ENCODE measurements at regions not wholly inside any gene's neighbourhood (a gene's known extent, or its start where the extent isn't known, plus 50 kb on each side); places are given as distances from the start of the nearest gene placed in this dataset.

DNA sequence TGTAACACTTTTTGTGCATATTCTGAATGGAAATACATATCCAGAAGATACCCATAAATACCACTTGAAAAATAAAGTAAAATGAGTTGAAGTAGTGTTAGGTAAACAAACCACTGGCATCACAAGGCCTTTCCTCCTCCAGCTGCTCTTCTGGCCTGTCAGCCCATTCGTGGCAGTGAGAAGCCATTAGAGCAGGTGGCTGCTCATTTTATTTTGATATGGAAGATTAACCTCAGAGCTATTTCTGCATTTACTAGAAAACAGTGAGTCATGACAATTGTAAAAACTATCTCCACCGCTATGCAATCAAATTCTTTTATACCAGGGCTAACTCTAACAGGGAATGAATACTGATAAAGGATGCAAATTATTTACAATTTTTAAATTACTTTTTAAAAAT lies 2898.1 kb downstream of the PCDH9 start:
- DNase-seq: no peak

DNA sequence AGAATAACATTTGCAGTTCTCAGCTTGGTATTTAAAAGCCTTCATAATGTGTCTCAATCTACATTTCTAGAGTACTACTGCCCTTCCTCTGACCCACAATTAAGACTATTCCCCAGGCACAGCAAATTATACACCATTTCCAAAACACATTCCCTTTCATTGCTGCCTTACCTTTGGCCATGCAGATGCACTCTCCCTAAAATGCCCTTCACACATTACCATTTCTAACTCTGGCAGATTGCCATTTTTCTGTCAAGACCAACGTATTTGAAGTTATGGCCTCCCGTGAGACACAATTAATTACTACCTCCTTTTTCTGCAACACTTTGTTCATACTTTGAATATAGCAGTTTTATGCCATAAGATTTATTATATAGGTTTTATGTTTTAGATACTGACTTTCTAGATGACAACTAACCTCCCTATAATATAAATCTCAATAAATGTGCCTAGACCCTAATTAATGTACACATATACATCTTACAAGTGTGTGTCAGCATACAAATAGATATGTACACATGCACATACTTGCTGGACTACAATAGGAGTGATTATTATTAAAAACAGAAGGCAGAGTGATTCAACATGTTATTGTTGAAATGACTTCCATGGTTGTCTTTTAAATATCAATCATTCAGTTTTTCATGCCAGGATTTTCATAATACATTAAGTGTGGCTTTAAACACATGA lies 2902.5 kb downstream of the PCDH9 start:
- no peak for DNase-seq

DNA sequence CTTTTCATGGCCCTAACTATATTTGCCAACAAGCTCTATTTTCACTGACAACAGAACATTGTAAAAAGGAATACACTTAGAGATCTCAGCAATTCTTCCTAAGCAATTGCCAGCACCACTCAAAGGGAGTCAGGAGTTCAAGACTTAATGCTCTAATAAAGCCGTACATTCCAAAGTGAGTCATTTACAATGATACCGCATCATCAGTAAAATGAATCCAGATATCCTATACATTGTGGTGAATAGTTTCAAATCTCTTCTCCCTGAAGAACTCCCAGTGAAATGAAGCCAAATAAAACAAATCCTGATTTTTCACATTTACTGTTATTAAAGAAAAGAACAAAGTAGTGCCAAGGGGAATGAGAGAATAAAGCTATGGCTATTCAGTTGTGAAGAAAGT lies 2898.7 kb upstream of the PCDH20 start:
- DNase-seq: no peak

DNA sequence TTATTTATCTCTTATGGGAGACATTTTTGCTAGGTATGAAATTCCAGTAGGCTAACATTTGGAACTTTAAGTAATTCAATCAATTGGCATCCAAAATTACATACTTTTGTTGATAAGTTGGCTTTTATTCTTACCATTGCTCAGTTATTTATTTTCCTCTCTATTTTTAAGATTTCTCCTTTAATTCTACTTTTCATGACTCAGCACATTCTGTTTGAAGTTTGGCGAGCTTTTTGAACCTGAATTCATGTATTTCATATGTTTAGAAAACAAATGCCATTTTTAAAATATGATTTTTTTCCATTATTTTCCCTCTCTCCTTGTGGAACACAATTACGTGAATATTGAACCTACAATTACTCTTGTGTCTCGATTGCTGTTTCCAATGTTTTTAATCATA lies 2896.3 kb upstream of the PCDH20 start:
- no peak for DNase-seq

DNA sequence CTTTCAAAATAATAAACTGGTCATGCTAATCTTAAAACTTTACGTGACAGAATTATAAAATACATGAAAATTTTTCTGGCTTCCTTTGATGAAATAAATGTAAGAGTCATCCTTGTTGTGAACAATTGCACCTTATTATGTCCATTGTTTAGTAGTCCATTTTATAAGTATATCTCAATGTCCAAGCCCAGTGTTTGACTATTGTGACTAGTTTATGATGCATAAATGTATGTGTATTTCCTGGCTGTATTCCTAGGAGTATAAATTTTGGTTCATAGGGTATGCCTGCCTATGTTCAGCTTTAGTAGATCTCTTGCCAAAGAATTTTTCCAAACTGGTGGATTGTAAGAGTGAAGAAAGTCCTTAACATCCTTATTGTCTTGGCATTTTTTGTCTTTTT lies 2895.5 kb upstream of the PCDH20 start:
- no peak for DNase-seq

DNA sequence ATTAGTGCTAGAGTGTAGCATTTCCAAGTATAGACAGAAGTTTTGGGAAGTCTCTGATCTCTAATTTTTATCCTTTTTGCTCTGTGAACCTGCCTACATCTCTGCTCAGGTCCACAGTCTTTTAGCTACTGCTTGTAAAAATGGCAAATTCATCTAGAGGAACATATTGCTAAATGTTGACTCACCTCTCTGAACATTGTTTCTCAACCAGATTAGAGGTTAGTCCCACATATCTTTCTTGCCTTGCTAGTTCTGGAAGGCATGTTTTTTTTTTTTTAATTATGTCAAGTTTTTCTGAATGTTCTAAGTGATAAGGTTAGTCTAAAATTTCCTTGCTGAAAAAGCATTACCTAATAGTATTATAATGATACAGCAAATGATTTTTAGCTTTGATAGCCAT lies 2889.6 kb upstream of the PCDH20 start:
- no peak for DNase-seq

DNA sequence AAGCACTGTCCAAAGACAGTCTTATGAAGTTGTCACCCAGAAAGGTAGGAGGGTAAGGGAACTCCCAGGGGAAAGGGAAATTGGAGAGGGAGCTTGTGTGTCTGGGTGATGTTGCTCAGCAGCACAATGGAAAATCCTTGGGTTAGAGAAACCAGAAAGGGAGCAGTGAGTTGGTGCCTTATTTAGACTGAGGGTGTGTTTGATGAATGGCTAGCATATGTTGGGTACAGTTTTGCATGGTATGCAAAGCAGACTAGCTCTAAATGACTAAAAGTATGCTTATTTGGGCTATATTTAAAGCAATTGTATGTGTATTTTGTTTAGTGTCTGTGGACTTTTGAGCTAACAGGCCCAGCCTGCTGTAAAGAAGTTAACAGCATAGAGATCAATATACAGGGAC lies 2884.6 kb upstream of the PCDH20 start:
- no peak for DNase-seq

DNA sequence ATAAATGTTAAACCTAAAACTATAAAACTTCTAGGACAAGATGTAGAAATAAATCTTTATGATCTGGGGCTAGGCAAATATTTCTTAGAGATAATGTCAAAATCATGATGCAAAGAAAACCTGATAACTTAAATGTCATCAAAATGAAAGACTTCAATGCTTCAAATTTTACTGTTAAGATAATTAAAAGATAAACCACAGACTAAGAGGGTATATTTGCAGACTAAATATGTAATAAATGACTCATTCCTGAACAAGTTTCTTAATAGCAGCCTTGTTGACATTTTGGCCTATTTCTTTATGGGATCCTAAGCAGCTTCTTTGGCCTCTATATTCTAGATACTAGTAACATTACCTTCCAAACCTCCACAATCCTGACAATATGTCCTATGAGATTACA lies 2878.3 kb upstream of the PCDH20 start:
- no peak for DNase-seq

DNA sequence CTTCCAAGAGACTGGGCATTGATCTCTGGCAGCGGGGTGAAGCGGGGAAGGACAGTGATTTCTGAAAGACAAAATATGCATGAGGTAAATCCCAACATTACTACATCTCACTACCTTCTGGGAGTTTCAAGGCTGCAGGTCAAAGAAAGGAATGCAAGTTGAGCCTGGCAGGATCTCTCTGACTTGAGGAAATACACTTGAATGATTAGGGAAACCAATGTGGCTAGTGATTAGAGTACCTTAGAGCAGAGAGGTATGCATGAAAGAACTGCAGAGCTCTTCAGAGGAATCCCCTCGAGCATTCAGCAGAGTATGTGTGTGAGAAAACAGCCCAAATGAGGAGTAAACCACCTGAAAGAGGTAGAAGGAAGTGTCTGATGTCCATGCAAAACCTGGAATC lies 2874.1 kb upstream of the PCDH20 start:
- DNase-seq: no peak

DNA sequence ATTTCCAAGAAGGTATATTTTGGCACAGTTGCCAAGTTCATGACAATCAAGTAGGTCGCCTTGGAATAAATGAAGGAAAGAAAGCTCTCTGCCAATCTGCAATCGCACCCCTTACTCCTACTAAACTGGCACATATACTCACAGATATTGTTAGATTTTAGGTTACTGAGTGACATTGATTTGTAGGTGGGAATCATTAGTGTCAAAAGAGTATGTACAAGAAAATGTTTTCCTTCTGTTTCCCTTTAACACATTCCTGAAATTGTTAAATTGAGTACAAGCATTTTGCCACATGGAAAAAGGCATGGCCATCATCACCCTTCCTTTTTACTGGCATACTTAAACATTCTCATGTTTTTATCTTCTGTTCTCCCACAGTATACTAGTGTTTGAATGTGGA lies 2868.3 kb upstream of the PCDH20 start:
- no peak for DNase-seq

DNA sequence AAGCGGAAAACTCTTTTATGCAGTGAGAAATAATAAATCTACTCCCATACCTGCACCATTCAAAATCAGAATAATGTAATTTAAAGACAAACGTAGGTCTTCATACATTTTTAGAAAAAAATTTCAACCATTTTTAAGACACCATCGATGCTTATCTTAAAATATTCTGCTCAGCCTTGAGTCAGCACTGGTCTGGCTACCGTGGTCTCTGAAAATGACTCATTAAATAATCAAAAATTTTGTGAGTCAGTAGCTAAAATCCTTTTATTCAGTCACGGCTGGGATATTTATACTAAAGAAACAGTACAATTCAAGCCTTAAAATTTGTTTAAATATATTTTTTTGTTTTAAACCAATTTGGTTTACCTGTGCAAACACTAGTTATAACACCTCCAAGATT lies 2862.8 kb upstream of the PCDH20 start:
- DNase-seq: no peak

DNA sequence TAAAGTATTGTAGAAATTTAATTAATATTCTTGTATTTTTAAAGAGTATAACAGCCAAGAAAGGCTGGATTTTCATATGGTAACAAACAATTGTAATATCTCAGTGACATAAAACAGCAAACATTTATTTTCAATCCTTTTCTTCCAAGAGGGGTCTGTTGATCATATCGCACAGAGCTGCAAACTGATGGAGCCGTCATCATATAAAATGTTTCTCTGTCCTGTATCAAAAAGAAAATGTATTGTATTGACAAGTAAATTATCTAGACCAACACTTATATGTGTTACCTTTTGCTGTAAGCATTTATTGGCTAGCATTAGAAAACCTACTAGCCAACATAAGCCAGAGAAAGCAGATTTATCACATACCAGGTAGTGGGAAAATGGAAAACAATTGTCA lies 2861.4 kb upstream of the PCDH20 start:
- no peak for DNase-seq

DNA sequence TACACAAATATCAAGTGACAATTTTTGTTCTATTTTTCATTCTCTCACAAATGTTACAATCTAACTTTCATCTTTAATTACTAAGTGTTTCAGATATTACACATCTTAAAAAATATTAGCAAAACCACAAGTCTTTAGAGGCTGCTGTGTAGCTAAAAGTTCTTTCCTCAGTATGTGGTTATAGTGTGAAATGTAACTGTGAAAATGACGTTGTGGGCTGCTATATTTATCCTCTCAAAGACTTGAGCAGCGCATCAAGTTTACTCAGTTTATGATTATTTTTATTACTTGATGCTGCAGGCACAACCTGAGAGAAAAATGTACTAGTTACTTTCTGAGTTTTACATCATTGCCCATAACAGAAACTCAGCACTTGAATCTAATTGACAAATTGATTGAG lies 2860.6 kb upstream of the PCDH20 start:
- DNase-seq: no peak

DNA sequence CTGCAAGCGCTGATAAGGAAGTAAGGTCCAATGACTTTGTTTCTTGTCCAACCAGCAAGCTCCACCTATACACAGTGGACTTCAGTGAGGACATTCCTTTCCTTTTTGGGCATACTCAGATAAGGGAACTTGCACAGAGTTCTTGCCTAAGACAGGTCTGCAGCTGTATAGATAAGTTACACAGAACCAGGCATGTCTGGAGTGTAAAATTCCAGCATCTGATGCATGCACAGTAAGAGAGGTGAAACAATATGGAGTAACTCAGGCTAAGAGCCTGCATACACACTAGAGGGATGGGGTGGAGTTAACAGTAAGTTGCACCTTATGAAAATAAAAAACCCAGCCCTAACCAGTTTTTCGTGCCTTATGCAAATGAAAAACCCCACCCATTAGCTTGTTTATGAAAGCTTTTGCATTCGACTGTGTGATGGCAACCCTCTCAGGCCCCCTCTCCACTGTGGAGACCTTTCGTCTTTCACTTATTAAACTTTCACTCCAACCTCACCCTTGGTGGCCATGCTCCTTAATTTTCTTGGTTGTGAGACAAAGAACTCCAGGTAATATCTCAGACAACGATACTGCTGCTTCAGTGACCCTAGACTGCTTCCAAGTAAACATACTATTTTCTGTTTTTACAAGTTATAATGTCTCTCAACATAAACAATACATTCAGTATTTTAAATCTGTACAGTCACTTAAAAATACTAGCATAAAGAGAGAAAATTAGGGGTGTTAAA lies 2859.0 kb upstream of the PCDH20 start:
- peak; percentile 94 for DNase-seq

DNA sequence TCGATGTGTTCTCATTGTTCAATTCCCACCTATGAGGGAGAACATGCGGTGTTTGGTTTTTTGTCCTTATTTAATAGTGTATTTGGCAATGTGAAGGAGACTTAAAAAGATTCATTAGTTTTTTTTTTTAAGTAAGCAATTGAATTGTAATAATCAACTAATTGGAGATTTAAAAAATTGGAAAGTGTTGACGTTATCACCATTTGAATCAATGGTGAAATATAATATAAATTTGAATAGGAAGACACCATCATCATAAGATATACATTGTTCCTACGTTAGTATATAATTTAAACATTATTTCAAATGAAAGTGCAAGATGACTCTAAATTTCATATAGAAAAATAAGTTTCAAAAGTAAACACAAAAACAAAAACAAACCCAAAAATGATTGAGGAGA lies 2858.1 kb upstream of the PCDH20 start:
- DNase-seq: no peak

DNA sequence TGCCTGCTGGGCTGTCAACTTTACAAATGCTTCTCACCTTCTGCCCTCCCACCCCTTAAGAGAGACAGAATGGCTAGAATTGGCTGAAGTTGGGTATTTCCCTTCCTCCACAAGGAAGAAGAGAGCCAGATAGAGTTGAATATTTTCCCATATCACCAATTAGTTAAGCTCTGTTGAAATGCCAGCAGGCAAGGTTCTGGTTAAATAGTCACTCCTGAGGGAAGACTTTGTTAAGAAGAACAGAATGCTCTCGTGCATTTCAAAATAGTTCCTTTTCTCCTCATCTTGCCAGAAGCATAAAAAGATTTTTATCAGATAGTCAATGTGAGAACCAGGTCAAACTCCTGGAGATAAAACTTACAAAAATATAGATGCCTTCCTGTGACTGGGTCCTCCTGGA lies 2857.0 kb upstream of the PCDH20 start:
- DNase-seq: no peak

DNA sequence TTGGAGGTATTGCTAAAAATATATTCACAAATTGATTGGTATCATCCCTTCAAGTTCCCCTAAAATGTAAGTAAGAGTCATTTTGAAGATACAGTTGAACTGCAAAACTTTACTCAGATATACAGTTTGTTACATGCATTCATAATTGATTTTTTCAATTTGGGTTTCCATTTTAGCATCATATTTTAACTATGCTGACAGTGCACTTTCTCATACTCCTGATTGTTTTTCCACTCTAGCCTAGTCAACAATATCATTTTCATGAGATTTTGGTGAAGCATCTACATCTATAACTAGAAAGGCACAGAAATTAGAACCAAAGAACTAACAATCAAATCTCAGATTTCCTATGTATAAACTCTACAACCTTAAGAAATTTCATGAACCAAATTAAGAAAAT lies 2850.4 kb upstream of the PCDH20 start:
- no peak for DNase-seq

DNA sequence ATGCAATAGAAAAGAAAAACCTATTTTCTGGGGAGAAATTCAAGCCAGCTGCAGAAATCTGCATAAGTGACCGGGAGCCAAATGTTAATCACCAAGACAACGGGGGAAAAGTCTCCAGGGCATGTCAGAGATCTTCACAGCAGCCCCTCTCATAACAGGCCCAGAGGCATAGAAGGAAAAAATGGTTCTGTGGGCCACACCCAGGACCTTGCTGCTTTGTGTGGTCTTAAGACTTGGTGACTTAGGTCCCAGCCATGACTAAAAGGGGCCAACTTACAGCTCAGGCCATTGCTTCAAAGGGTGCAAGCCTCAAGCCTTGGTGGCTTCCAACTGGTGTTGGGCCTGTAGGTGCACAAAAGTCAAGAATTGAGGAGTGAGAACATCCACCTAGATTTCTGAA lies 2847.6 kb upstream of the PCDH20 start:
- DNase-seq: no peak

DNA sequence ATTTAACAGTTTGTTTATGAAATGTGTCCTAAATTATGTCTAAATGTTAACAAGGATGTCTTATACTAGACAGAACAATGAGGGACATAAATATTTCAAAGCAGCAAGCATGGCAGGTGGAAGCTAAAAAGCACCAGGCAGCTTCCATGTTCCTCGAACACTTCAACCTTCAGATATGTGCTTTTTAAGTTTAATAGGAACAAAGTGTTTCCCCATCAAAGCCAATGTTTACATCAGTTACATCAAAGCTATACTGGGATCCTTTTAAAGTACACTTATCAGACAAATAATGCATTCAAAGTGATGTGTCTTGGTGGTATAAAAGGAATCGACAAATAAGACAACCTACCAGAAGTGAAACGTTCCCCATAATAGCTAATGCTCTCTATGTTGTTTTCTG lies 2841.1 kb upstream of the PCDH20 start:
- no peak for DNase-seq

DNA sequence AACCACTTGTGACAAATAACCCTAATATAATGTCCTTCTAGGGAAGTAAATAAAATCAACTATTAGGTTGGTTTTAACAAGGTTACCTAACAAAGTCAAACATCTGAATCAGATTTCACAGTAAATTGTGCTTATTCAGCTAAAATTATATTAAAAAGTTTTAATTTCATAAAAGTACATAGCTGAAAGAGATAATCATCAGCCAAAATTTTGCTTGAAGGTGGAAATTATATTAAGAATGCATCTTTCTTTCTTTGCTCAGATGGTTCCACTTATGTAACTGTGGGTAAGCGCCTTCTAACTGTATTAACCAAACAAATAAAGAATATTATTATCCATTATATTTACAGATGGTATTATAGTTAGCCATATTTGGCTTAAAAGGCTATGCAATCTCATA lies 2840.3 kb upstream of the PCDH20 start:
- DNase-seq: no peak

DNA sequence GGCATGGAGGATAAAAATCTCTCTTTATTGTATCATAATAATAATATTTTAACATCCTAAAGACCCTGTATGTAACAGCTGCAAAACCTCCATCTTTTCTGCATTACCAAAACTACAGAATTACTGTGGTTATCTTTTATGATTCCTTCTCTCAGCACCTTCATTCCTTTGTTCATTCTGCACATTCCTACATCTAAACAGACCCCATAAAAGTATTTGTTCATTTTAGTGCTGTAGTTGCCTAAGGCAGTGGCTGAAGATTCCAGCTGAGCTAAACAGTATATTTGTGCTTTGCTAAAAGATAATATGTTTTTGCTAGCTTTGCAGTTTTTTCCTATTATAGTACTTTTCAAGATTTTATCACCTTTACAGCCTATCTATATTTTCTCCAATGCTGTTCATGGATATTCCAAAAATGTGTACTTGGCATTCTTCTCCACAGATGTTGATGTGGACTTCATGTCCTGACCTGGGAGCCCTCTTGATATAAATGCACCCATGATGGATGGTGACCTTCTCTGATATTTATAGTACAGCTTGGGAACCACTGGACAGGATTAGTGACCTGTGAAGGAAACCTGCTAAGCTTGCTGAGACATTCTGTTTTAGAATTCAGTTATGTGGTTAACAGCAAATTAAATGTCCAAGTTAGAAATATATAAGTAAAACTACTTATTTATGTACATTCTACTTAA lies 2832.9 kb upstream of the PCDH20 start:
- no peak for DNase-seq

DNA sequence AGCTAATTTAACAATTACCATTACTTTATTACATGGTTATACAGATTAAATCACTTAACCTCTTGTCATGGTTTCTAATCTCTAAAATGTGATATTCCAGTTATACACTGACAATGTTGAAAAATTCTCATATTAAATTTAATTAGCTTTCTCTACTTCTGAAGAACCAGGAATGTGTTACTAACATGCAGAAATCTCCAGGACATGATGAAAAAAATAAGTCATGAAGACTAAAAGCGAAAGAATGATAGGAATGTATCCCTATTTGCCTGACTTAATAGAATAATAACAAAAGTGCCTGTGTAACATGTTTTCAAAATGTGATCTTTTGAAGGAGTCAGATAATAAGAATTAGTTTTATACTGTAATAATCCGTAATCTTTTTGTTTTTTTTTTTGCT lies 2823.7 kb upstream of the PCDH20 start:
- no peak for DNase-seq

DNA sequence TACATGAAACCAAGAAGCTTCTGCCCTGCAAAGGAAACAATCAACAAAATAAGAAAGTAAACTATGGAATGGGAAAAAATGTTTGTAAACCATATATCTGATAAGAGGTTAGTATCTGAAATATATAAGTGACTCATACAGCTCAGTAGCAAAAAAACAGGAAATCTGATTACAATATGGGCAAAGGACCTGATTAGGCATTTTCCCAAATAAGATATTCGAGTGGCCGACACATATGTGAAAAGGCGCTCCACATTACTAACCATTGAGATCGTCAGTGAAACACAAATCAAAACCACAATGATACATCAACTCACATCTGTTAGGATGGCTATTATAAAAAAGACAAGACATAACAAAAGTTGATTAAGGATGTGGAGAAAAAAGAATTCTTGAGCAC lies 2818.6 kb upstream of the PCDH20 start:
- DNase-seq: no peak

DNA sequence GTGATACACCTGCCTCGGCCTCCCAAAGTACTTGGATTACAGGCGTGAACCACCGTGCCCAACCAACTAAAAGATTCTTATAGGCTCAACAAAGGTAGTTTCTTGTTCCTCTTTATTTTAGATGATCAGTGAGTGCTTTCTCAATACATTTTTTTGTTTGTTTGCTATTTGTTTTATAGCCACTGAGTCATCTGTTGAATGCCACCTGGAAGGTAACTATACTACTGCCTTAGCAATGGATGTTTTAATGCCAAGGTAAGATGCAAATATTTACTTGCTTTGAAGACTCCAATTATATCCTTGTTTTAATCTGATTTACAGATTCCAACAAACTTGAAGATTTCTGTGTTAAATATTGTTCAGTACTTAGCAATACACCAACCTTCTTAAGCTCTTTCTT lies 2807.4 kb upstream of the PCDH20 start:
- no peak for DNase-seq
